NCI-H69 (cell line): ENCODE measurements at regions not wholly inside any gene's neighbourhood (a gene's known extent, or its start where the extent isn't known, plus 50 kb on each side); places are given as distances from the start of the nearest gene placed in this dataset.

Experiments used
- DNase-seq: peaks from one replicate; lab custom pipeline; 2025; lab: John Stamatoyannopoulos, UW

DNA sequence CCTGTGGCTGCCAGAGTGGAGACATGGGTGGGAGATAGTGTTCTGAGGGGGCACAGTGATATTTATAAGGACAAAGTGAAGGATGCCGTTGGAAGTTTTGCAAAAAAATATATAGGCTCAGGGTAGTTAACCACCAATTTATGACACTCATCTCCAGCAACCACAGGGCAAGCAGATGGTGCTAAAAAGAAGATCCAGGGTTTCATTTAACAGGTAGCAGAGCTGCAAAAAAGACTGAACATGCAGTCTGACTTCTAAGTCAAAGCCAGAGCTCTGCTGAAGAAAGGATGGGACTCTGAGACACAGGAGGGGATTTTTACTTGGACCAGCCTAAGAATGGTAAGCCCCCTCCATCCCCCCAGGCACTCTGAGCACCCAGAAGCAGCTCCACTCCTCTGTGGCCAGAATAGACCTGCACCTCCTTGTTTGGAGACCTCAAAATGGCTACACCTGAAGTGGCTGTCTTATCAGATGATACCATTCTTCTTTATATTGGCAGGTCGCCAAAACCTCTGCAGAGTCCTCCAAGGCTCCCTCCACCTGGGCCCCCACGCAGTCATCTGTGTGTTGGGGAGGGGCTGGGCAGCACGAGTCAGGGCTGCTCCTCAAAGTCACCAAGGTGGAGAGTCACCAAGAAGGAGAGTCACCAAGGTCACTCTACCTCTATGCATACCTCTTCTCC lies 161.4 kb upstream of the FAM9B start:
- DNase-seq: peak; percentile 46

DNA sequence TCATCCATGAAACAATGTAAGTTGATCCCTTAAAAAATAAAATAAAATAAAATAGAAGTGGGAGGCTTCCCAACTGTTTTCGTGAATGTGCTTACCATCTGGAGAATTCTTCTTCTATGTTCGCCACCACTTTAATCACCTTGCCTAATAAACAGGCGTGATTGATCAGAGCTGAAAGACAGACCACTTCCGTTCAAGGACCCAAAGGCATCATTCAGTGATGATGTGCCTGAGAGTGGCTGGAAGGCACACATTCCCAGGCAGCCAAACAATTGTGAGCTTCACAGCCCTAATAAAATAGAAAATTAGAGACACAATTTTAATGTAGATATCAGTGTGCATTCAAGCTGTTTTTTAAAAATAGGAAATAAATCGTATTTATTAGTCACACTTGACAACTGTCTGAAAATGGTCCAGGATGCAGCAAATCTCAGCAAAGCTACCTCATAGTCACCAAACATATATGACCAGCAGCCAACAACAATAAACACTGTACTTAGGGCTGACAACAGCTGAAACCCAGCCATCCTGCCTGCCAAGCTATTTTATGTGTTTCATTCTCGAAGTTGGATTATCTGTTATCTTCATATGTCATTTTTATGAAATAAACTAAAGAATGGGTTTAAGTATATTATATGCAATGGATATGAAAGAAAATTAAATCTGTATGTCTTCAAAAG lies 163.2 kb upstream of the FAM9B start:
- no peak for DNase-seq

DNA sequence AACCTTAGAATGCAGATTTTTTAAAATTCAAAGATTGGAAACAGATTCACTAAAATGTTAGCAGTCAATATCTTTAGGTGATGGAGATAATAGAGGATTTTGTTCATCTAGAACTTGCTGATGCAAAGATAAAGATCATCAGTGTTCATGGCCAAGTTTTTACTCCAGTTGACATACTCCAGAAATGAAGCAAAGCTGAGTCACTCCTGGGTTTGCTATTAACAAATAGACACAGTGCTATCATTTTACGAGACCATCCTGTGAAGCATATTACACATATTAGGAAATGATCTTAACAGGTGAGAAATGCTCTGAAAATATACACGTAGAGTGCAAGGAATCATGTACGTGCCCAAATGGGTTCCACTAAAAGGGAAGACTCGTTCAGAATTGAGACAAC lies 170.6 kb upstream of the FAM9B start:
- no peak for DNase-seq

DNA sequence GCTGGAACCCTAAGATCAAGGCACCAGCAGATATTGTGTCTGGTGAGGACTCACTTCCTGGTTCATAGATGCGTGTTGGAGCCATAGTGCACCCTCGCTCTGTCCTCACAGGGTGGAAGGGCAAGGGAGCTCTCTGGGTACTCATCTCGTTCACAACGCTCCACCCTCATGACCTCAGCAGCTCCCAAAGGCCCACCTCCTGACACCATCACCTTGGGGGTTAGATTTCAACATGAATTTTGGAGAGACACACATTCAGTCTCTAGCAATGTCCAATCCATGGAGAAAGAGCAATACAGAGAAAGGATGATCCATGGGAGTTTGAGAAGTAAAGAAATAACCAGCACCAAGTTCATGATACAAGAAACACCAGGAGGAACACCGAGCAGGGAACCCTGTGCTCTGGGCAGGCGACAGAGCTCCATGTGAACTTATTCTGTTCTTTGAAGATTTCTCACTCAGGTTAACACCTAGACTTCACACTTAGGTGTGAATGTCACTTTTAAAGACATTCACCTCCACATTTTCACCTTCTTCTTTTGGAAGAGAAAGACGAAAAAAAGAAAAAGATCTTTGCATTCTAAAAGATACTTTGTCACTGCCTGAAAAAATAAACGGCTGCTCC lies 171.8 kb upstream of the FAM9B start:
- DNase-seq: no peak

DNA sequence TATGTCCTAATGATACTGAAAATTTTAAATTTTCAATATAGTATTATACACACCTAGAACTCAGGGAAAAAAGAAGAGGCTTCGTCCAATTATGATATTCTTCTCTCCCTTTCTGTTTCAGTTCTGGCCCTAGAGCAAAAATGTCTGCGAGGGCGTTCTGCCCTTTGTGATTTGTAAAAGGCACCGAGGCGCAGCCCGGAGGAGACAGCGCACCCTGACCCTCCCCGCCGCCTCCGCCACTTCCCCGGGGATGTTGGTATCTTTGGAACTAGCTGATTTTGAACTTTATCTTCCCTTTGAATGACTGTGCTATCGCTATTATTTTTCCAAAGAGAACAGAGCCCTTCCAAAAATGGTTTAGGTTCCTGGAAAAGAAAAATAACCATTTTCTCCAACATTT lies 173.2 kb upstream of the FAM9B start:
- peak; percentile 19 for DNase-seq

DNA sequence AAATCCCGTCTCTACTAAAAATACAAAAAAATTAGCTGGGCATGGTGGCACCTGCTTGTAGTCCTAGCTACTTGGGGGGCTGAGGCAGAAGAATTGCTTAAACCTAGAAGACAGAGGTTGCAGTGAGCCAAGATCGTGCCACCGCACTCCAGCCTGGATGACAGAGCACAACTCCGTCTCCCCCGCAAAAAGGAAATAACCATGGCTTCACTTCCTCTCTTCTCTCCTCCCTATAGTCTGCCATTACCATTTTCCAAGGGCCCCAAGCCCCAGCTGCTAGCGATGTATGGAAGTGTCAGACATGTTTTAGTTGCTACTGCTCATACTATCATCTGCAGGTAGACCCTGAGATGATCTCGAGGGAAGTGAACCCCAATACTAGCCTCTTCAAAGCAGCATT lies 177.3 kb upstream of the FAM9B start:
- no peak for DNase-seq

DNA sequence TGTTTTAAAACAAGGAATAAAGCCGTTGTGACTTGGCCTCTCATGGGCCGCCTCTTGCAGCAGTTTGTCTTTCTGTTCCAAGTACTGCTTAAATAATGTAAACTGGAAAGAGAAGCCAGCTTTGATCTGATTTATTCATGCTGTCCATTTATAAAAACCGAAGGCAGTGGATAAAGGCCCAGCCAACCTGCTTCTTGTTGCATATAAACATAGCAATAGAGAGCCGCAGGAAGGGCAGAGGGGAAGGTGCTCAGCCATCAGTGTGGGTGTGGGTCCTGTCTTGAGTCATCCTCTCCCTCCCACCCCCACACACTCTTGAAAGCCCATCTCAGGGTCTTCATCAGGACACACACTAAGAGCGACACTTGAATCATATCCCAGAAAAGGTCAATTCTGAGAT lies 187.9 kb upstream of the FAM9B start:
- DNase-seq: no peak

DNA sequence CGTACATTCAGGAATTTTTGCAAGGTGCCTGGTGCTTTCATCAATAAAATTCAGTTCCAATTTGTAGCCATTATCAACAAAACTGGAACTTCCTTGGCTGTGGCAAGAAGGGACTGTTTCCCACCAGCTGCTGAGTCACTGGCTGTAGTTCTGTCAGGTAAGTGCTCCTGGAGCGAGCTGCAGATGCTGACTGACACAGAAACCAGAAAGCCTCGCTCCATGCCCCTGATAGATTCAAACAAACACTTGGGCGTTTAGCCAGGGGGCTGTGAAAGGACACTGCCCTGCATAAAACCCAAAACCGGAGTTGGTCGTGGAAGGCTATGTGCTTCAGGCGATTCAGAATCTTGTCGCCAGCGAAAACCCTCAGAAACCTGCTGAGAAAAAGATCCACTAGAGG lies 188.4 kb upstream of the FAM9B start:
- no peak for DNase-seq

DNA sequence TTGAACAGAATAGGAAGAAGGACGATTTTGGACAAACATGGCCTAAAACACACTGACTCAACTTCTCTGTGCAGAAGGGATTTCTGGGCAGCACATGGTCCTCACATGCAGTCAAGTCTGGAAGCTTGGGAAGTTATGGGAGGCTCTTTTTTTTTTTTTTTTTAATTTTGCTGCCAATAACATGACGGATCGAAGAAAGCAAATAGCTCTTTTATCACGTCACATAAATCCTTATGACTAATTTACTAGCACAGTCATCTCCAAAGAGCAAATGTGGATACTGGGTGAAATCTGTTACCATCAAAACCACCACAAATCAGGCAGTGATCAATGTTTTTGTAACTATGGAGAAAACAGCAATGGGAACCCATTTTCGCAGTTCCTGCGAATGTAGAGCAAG lies 193.3 kb upstream of the FAM9B start:
- DNase-seq: no peak

DNA sequence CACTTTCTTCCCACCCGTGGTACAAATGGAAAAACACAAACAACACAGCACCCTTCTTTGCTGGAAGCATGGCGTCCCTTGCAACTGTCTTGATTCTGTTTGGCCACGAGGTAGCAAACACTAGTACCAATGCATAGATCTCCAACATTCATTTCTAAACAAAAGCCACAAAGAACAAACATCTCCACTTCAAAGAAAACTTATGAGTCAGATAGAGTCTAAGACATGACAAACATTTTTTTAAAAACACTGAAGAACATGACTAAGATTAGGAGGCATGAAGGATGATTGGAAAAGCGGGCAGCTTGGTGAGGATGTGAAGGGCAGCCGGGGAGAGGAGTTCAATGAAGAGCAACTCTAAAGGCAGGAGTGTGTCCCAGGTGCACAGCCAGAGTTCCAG lies 197.6 kb upstream of the FAM9B start:
- no peak for DNase-seq

DNA sequence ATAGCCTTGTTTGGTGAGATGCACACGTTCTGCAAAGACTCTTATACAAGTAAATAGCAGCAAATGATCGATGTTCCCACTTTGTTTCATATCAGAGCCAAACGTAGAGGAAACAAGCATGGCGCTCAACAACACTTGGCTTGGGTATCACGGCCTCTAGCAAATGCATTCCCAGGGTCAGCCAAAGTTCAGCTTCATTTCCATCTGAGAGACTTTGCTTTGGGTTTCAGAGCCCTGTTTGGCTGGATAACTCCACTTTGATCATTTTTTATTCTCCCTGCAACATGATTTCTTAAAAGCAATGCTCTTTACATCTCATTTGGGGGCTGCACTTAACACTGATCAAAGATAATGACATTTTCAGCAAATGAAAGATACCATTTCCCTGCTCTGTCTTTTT lies 199.2 kb upstream of the FAM9B start:
- no peak for DNase-seq

DNA sequence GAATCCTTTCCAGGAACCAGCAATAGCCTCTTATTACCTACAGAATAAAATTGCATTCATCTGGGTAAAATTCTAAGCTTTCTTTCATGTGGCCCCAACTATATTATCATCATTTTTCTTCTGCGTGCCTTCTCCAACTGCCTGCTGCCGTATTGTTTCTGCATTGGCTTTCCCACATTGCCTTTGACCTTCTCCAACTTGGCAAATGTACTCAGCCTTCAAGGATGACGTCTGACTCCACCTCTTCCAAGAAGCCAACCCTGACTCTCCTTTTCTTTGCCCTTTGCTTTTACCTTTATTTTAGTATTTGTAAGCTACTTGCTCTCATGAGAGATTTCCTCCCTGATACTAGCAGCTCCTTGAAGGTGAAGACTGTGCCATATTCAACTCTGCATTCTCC lies 200.4 kb upstream of the FAM9B start:
- no peak for DNase-seq

DNA sequence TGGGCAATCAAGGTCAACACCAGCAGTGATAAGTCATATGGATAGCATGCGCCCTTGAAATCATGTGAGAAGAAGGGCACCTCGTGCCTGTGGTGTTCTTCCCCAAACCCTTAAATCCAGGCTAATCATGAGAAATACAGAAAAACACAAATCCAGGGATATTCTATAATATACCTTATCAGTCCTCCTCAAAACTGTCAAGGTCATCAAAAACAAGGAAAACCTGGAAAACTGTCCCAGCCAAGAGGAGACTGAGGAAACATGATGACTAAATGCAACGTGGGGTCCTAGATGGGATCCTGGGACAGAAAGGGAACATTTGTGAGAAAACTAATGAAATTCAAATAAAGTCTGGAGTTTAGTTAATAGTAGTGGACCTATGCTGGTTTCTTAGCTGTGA lies 201.8 kb upstream of the FAM9B start:
- DNase-seq: no peak

DNA sequence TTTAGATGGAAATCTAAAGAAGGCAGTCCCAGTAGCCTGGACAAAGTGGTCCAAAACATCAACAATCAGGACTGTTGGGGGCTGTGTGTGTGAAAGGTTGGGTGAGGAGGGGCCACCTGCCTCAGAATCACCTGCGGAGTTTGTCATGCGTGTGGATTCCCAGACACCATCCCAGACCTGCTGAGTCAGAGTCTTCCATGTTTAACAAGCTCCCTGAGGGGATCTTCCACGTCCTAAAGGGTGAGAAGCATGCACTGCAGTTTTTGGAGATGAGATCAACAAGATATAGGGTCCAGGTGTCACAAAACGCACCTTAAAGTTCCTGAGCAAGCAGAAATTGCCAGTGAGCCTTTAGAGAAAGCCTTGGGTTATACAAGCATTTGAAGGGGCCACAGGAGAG lies 207.0 kb upstream of the FAM9B start:
- DNase-seq: no peak

DNA sequence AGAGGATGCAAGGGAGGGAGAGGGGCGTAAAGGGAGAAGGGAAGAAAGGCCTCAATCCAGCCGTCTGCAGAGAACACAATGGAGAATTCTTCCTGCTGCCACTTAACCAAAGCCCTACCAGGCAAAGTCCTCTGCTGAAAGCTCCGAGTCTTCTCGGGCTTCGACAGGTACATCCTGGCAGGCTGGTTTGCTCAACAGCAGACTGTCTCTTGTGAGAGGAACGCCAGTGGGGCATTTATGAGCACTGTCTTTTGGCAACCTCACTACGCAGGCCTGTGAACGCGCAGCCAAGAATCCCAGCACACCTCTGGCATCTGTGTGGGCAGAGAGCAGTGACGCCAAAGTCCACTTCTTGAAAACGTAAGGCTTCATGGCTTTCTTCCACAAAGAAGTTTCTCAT lies 207.5 kb upstream of the FAM9B start:
- DNase-seq: no peak

DNA sequence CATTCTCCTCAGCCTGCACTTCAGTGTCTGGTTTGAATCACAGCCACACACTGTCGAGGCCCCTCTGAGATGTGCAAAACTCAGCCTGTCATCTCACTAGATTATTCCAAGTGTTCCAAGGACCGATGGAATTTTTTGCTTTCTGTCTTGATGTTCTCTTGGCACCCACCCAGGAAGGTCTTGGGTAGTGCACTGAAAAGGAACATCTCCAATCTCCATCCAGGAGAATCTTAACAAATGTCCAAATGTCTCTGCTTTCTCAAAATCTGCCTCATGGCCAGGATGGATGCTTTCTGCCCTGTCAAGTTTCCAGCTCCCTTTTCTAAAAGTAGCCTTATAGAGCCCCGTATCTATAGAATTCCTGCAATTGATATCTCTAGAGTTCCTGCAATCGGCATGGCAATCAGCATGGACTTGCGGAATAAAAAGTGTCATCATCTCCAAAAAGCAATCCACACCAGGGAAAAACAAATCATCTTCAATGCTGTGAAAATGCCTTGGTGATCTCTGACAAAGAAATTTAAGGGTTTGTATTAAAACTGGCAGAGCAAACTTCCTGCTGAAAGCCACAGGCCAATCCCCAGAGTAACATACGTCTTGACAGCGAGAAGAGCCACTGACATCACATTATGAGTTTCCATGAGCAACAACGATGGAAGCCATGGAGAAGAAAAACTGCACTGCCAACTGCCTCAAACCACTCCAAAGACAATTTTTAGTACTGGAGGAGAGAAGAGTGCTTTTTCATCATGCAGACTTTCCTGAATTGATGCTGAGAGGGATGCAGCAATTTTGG lies 215.3 kb upstream of the FAM9B start:
- no peak for DNase-seq

DNA sequence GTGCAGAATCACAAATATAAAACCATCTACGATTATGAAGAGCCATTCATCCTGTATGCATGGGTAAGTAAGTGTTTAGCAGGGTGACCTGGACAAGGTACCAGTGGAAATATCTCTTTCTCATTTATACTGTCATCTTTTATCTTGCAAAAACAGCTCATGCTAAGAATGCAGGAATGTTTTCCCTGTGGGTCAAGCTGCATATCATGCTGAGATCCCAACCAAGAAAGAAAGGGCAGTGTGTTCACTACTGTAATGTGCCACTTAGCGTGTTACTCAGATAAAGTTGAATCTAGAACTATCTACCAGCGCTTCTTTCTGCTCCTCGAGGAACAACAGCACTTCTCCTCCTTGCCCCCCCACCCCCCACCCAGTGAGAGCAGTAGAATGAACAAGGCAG lies 212.7 kb upstream of the TBL1X start:
- no peak for DNase-seq

DNA sequence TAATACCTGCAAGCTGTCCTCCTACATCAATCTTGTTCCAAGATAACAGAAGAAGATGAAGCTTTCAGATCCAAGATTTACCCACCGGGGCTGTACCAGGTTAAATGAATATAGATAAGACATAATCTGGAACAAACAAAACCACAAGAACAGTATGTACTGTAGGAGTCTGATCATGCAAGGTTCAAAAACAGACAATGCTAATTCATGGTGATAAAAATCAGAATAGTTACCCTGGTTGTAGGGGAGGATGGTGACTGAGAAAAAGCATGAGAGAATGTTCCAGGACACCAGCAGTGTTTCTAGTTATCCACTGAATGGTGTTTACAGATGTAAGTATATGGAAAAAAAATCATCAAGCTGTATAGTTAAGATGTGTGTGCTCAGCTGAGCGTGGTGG lies 211.6 kb upstream of the TBL1X start:
- DNase-seq: no peak

DNA sequence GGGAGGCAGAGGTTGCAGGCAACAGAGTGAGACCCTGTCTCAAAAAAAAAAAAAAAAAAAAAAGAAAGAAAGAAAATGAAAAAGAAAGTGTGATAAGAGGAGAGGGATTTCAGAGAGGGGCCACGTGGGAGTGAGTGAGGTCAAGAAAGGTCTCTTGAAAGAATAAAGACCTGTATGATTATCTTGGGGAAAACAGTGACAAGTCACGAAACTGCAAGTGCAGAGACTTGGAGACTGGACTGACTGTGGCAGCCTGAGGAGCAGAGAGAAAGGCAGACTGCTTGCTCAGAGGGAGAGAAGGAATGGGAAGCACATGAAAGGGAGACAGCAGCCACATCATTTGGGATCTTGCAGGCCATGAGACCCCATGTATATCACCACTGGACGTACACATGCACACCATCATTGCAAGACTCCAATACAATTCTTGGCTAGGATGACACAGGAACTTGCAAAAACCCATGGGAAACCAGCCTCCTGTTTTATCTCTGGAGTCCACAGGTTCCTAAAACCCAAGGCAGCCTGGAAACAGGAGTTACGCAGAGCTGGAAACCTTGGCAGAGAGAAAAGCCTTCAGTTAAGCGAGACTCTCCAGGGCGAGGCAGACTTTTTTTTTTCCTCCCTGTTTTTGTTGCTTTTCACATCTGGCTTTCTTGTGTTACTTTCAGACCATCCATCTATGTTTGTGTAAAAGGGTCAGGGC lies 207.0 kb upstream of the TBL1X start:
- no peak for DNase-seq

DNA sequence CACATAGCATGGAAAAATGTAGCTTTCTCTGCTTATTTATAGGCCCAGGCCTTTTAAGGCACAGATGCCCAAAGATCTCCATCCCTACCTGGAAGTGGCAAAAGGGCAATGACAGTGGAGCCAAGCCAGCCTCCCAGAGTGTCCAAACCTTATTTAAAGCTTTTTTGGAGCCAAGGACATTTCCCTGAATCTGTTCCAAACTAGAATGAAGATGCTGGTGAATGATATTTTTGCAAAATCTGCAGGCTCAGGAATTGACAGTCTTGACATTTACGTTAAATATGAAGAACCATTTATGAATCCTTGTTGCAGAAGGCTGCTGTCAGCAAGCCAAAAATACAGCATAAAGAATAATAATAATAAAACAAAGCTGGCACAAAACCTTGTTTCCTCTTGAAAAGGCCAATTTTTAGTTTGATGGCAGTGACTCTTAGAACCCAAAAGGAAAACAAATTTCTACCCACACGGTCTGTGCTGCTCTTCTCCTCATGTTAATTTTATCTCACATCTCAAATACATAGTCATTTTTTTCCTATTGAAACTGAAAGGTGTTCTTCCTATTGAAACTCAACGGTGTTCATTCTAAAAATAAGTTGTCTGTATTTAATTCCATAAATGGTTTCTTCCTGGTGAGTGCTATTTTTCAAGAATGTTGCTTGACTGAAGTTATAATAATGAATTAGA lies 206.3 kb upstream of the TBL1X start:
- DNase-seq: no peak

DNA sequence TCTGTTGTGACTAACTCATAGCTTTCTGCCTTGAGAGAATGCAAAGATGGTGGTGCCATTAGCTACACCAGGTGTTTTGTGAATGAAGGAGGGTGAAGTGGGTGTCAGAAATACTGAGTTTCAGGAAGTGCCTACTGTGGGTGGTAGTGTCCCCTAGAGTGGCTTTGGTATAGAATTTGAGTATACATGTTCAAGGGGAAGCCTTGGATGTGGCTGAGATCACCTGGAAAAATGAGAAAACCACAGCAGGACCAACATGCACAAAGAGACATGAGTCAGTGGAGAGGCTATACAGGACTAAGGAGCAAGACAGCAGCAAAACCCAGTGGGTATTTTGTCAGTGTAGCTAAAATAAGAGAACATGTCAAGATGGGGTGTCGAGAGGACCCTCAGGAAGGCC lies 204.3 kb upstream of the TBL1X start:
- no peak for DNase-seq

DNA sequence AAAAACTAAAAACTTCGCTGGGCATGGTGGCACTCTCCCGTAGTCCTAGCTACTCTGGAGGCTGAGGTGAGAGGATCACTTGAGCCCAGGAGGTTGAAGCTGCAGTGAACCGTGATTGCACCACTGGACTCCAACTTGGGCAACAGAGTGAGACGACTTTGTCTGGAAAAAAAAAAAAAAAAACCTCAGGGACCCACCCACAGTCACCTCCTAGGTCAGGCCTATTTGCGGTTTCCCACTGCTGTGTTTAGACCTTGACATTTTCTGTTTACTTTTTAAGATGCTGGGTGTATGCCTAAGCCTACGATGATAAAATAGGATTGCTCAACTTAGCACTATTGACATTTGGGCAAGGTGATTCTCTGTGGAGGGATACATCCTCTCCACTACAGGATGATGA lies 197.4 kb upstream of the TBL1X start:
- DNase-seq: peak; percentile 12
